Mesenchymal stem cell (in vitro differentiated cells and primary cell): ENCODE measurements at regions not wholly inside any gene's neighbourhood (a gene's known extent, or its start where the extent isn't known, plus 50 kb on each side); places are given as distances from the start of the nearest gene placed in this dataset.

Experiments
- DNase-seq: peaks from one replicate; pipeline ENCODE4 v3.0.0-alpha.2; 2013
- H2AFZ ChIP-seq: one replicate; pipeline ENCODE4 v1.6.1; 2013; ENCODE audit warnings: low read depth, mild to moderate bottlenecking, control low read depth, inconsistent platforms, low read length, moderate library complexity
- H2AK5ac ChIP-seq: 2 replicates; pipeline ENCODE4 v1.6.1; 2013; ENCODE audit warnings: low read length, moderate library complexity, mild to moderate bottlenecking, inconsistent platforms; ENCODE audit not compliant: severe bottlenecking
- H2BK120ac ChIP-seq: one replicate; pipeline ENCODE4 v1.6.1; 2013; ENCODE audit warnings: low read depth, mild to moderate bottlenecking, inconsistent platforms, low read length, moderate library complexity
- H2BK12ac ChIP-seq, 2 experiments: one replicate each; pipeline ENCODE4 v1.6.1; 2013; ENCODE audit warnings: inconsistent platforms in 2 of 2, low read length in 2 of 2, mild to moderate bottlenecking in 2 of 2, moderate library complexity in 2 of 2, control low read depth in 1 of 2
- H2BK15ac ChIP-seq: one replicate; pipeline ENCODE4 v1.6.1; 2013; ENCODE audit warnings: mild to moderate bottlenecking, low read depth, inconsistent platforms; ENCODE audit not compliant: poor library complexity, severe bottlenecking
- H2BK5ac ChIP-seq: 2 replicates; pipeline ENCODE4 v1.6.1; 2013; ENCODE audit warnings: low read depth, mild to moderate bottlenecking, low read length, control low read depth, inconsistent platforms; ENCODE audit not compliant: poor library complexity, severe bottlenecking
- H3K14ac ChIP-seq, 2 experiments: one replicate each; pipeline ENCODE4 v1.6.1; 2013; ENCODE audit warnings: inconsistent platforms in 2 of 2, low read length in 2 of 2, control low read depth in 1 of 2, mild to moderate bottlenecking in 1 of 2, moderate library complexity in 1 of 2
- H3K18ac ChIP-seq, 2 experiments: one replicate each; pipeline ENCODE4 v1.6.1; 2013; ENCODE audit warnings: inconsistent platforms in 2 of 2, low read length in 2 of 2, control low read depth in 1 of 2, low read depth in 1 of 2, mild to moderate bottlenecking in 1 of 2
- H3K23ac ChIP-seq, 2 experiments: one replicate each; pipeline ENCODE4 v1.6.1; 2013; ENCODE audit warnings: inconsistent platforms in 2 of 2, low read length in 2 of 2, mild to moderate bottlenecking in 2 of 2, moderate library complexity in 2 of 2, control low read depth in 1 of 2
- H3K27ac ChIP-seq: 2 replicates; pipeline ENCODE4 v1.5.1; 2013; ENCODE audit warnings: mild to moderate bottlenecking, moderate library complexity, low read length, control low read depth, inconsistent platforms; ENCODE audit not compliant: poor library complexity, severe bottlenecking
- H3K27me3 ChIP-seq, 2 experiments: 2 replicates each; pipeline versions ENCODE4 v1.6.1 to v1.7.0; 2013; ENCODE audit warnings: low read length in 2 of 2, mild to moderate bottlenecking in 2 of 2, moderate library complexity in 2 of 2, control low read depth in 1 of 2, inconsistent platforms in 1 of 2; ENCODE audit not compliant: control insufficient read depth in 1 of 2, insufficient read depth in 1 of 2
- H3K36me3 ChIP-seq, 2 experiments: 2 replicates each; pipeline versions ENCODE4 v1.6.1 to v1.7.0; 2013; ENCODE audit warnings: low read length in 2 of 2, control low read depth in 1 of 2, inconsistent platforms in 1 of 2, low read depth in 1 of 2, mild to moderate bottlenecking in 1 of 2; ENCODE audit not compliant: insufficient read depth in 2 of 2, control insufficient read depth in 1 of 2
- H3K4ac ChIP-seq, 2 experiments: one replicate each; pipeline ENCODE4 v1.6.1; 2013; ENCODE audit warnings: inconsistent platforms in 2 of 2, low read length in 2 of 2, mild to moderate bottlenecking in 2 of 2, moderate library complexity in 2 of 2, control low read depth in 1 of 2, low read depth in 1 of 2
- H3K4me1 ChIP-seq: 2 replicates; pipeline ENCODE4 v1.6.1; 2013; ENCODE audit warnings: low read depth, low read length, control low read depth; ENCODE audit not compliant: control insufficient read depth, insufficient read depth
- H3K4me2 ChIP-seq: 2 replicates; pipeline ENCODE4 v1.6.1; 2013; ENCODE audit warnings: low read length, mild to moderate bottlenecking, inconsistent platforms; ENCODE audit not compliant: poor library complexity, severe bottlenecking
- H3K4me3 ChIP-seq, 2 experiments: 2 replicates each; pipeline versions ENCODE4 v1.5.1 to v1.7.0; 2013; ENCODE audit warnings: low read length in 2 of 2, mild to moderate bottlenecking in 2 of 2, control low read depth in 1 of 2, low read depth in 1 of 2; ENCODE audit not compliant: insufficient read depth in 1 of 2
- H3K79me1 ChIP-seq: replicated peaks from 2 replicates; pipeline ENCODE4 v1.6.1; 2013; ENCODE audit warnings: mild to moderate bottlenecking, control low read depth, low read length, inconsistent platforms; ENCODE audit not compliant: poor library complexity, severe bottlenecking
- H3K9ac ChIP-seq: 2 replicates; pipeline ENCODE4 v1.7.0; 2013; ENCODE audit warnings: mild to moderate bottlenecking, low read length, moderate library complexity
- H3K9me3 ChIP-seq: 2 replicates; pipeline ENCODE4 v1.7.0; 2013; ENCODE audit warnings: mild to moderate bottlenecking, low read length; ENCODE audit not compliant: control insufficient read depth
- H4K8ac ChIP-seq: one replicate; pipeline ENCODE4 v1.6.1; 2013; ENCODE audit warnings: inconsistent platforms, mild to moderate bottlenecking, low read length, moderate library complexity
- H4K91ac ChIP-seq: one replicate; pipeline ENCODE4 v1.6.1; 2013; ENCODE audit warnings: mild to moderate bottlenecking, low read length, inconsistent platforms
- WGBS: methylation state at CpG from one replicate; pipeline ENCODE4 v1.1.7; 2013; ENCODE audit warnings: mixed read lengths; 5-methylcytosine and 5-hydroxymethylcytosine counted together

GRCh38 chr5:53287573-53287972, 178.0 kb upstream of the MOCS2 start:
- Histone ChIP-seq H4K91ac (no peak overlapping the region), H2AK5ac (no peak overlapping the region), H3K4me3 (no peak overlapping the region), H2BK15ac (no peak overlapping the region), H3K27me3 (no peaks in the 10 kb centered on the region), H3K36me3 (no peaks in the 10 kb centered on the region), H3K4ac (no peak overlapping the region), H3K27ac (no peak overlapping the region), H4K8ac (no peak overlapping the region), H3K79me1 (no peaks in the 10 kb centered on the region), H3K9me3 (peaks cover 7% of the 10 kb centered on the region), H3K18ac (no peak overlapping the region), H3K4me1 (no peaks in the 10 kb centered on the region), H3K14ac (no peak overlapping the region), H2BK12ac (no peak overlapping the region), H2AFZ (no peak overlapping the region), H3K9ac (no peak overlapping the region), H3K23ac (no peak overlapping the region), H3K4me2 (no peak overlapping the region), H2BK120ac (no peak overlapping the region), H2BK5ac (no peak overlapping the region)
- no peak for DNase-seq

- Histone ChIP-seq H2AK5ac (no peak overlapping the region), H2BK120ac (no peak overlapping the region), H3K9me3 (peaks cover 7% of the 10 kb centered on the region), H3K4me2 (no peak overlapping the region), H3K4ac (no peak overlapping the region), H3K23ac (no peak overlapping the region), H3K27me3 (no peaks in the 10 kb centered on the region), H4K91ac (no peak overlapping the region), H3K4me1 (no peaks in the 10 kb centered on the region), H3K9ac (no peak overlapping the region), H4K8ac (no peak overlapping the region), H2BK5ac (no peak overlapping the region), H3K27ac (no peak overlapping the region), H3K36me3 (no peaks in the 10 kb centered on the region), H2AFZ (no peak overlapping the region), H3K4me3 (no peak overlapping the region), H3K79me1 (no peaks in the 10 kb centered on the region), H3K18ac (no peak overlapping the region), H2BK15ac (no peak overlapping the region), H3K14ac (no peak overlapping the region), H2BK12ac (no peak overlapping the region)
- DNase-seq, result no peak
Observed at GRCh38 chr5:53288511-53288910, 179.0 kb upstream of the MOCS2 start.

GRCh38 chr5:53291047-53291446, 181.5 kb upstream of the MOCS2 start:
- Histone ChIP-seq H3K27me3 (no peaks in the 10 kb centered on the region), H3K9ac (peak overlapping the region; percentile 11), H3K9me3 (peaks cover 7% of the 10 kb centered on the region), H3K4me2 (no peak overlapping the region), H2BK120ac (no peak overlapping the region), H3K4me1 (no peaks in the 10 kb centered on the region), H3K23ac (no peak overlapping the region), H3K36me3 (no peaks in the 10 kb centered on the region), H3K18ac (no peak overlapping the region), H4K91ac (no peak overlapping the region), H2BK5ac (no peak overlapping the region), H3K4me3 (no peak overlapping the region), H2BK12ac (no peak overlapping the region), H3K79me1 (no peaks in the 10 kb centered on the region), H2AK5ac (no peak overlapping the region), H2BK15ac (no peak overlapping the region), H3K4ac (no peak overlapping the region), H4K8ac (no peak overlapping the region), H3K14ac (no peak overlapping the region), H2AFZ (no peak overlapping the region), H3K27ac (no peak overlapping the region)
- WGBS, result 97% methylated on average over 3 of the region's 4 CpGs
- DNase-seq, result no peak

- no peaks in the 10 kb centered on the region for H3K79me1 ChIP-seq
- H3K4me1 ChIP-seq, result no peaks in the 10 kb centered on the region
- H2BK5ac ChIP-seq, result no peak overlapping the region
- no peak overlapping the region for H2AK5ac ChIP-seq
- peak overlapping the region; percentile 11 for H3K9ac ChIP-seq
- H3K4me3 ChIP-seq, result no peak overlapping the region
- H3K27ac ChIP-seq, result no peak overlapping the region
- H2BK15ac ChIP-seq, result no peak overlapping the region
- H3K18ac ChIP-seq, result no peak overlapping the region
- no peak overlapping the region for H3K4ac ChIP-seq
- H3K36me3 ChIP-seq, result no peaks in the 10 kb centered on the region
- no peak overlapping the region for H3K23ac ChIP-seq
- H2BK120ac ChIP-seq, result no peak overlapping the region
- H2BK12ac ChIP-seq, result no peak overlapping the region
- no peaks in the 10 kb centered on the region for H3K27me3 ChIP-seq
- no peak overlapping the region for H4K91ac ChIP-seq
- H4K8ac ChIP-seq, result no peak overlapping the region
- DNase-seq, result peak; percentile 10
- no peak overlapping the region for H3K4me2 ChIP-seq
- H2AFZ ChIP-seq, result no peak overlapping the region
- peaks cover 7% of the 10 kb centered on the region for H3K9me3 ChIP-seq
- no peak overlapping the region for H3K14ac ChIP-seq
Observed at GRCh38 chr5:53291528-53291927, 182.0 kb upstream of the MOCS2 start.
